Cardiac muscle cell (in vitro differentiated cells and primary cell): ENCODE measurements at regions not wholly inside any gene's neighbourhood (a gene's known extent, or its start where the extent isn't known, plus 50 kb on each side); places are given as distances from the start of the nearest gene placed in this dataset.

Source experiments
- DNase-seq, 2 donors: peaks; one replicate each; pipeline versions ENCODE4 v3.0.0 to v3.0.0-alpha.2; 2010 to 2017; ENCODE audit warnings: low read depth in 1 of 2, low spot score in 1 of 2
- H3K27ac ChIP-seq: fragments of 200-600 bp; sonication (generic); 2 replicates; pipeline ENCODE4 v1.5.1; 2016
- H3K27me3 ChIP-seq: fragments of 200-600 bp; sonication (generic); 2 replicates; pipeline ENCODE4 v1.6.0; 2016; ENCODE audit warnings: control low read depth
- H3K36me3 ChIP-seq: fragments of 200-600 bp; sonication (generic); 2 replicates; pipeline ENCODE4 v1.5.1; 2016; ENCODE audit warnings: control low read depth
- H3K4me1 ChIP-seq: fragments of 200-600 bp; sonication (generic); 2 replicates; pipeline ENCODE4 v1.8.1; 2017; ENCODE audit warnings: low read depth, mild to moderate bottlenecking, mixed run types
- H3K4me3 ChIP-seq: fragments of 200-600 bp; sonication (generic); 2 replicates; pipeline ENCODE4 v1.5.1; 2016; ENCODE audit warnings: mild to moderate bottlenecking
- H3K9me3 ChIP-seq: fragments of 200-600 bp; sonication (generic); 2 replicates; pipeline ENCODE4 v1.5.1; 2017; ENCODE audit warnings: low read depth, mild to moderate bottlenecking, control low read depth
- CTCF ChIP-seq: IDR thresholded peaks from 2 replicates; pipeline ENCODE4 v1.5.1; 2012; ENCODE audit warnings: low read depth, mild to moderate bottlenecking, low read length

- Histone ChIP-seq H3K4me1 (no peaks in the 10 kb centered on the region), H3K27ac (no peak overlapping the region), H3K36me3 (no peaks in the 10 kb centered on the region), H3K9me3 (no peaks in the 10 kb centered on the region), H3K4me3 (no peak overlapping the region), H3K27me3 (no peaks in the 10 kb centered on the region)
- TF ChIP-seq CTCF, result no peak
- DNase-seq, result peak in 1 of 2 donors; percentile 23
Measured at GRCh38 chr3:145383416-145383815, 777.6 kb downstream of the PLOD2 start.

GRCh38 chr3:145384307-145384706, 776.7 kb downstream of the PLOD2 start:
- no peak overlapping the region for H3K4me3 ChIP-seq
- H3K27me3 ChIP-seq, result no peaks in the 10 kb centered on the region
- H3K36me3 ChIP-seq, result no peaks in the 10 kb centered on the region
- H3K4me1 ChIP-seq, result no peaks in the 10 kb centered on the region
- no peak overlapping the region for H3K27ac ChIP-seq
- no peak for TF ChIP-seq CTCF
- DNase-seq, result no peak
- H3K9me3 ChIP-seq, result no peaks in the 10 kb centered on the region

GRCh38 chr3:145387211-145387610, 773.8 kb downstream of the PLOD2 start:
- no peak for TF ChIP-seq CTCF
- no peak for DNase-seq
- no peak overlapping the region for H3K27ac ChIP-seq
- no peaks in the 10 kb centered on the region for H3K27me3 ChIP-seq
- H3K36me3 ChIP-seq, result no peaks in the 10 kb centered on the region
- H3K9me3 ChIP-seq, result no peaks in the 10 kb centered on the region
- no peak overlapping the region for H3K4me3 ChIP-seq
- no peaks in the 10 kb centered on the region for H3K4me1 ChIP-seq

- Histone ChIP-seq H3K9me3 (no peaks in the 10 kb centered on the region), H3K4me3 (no peak overlapping the region), H3K27me3 (no peaks in the 10 kb centered on the region), H3K36me3 (no peaks in the 10 kb centered on the region), H3K4me1 (no peaks in the 10 kb centered on the region), H3K27ac (no peak overlapping the region)
- no peak for TF ChIP-seq CTCF
- no peak for DNase-seq
Measured at GRCh38 chr3:145395421-145395820, 765.6 kb downstream of the PLOD2 start.

DNA sequence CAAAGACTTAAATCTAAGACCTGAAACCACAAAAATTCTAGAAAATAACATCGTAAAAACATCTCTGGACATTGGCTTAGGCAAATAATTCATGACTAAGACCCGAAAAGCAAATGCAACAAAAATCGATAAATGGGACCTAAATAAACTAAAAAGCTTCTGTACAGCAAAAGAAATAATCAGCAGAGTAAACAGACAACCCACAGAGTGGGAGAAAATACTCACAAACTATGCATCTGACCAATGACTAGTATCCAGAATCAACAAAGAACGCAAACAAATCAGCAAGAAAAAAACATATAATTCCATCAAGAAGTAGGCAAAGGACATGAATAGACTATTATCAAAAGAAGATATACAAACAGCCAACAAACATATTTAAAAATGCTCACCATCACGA, 749.4 kb downstream of the PLOD2 start:
- Histone ChIP-seq H3K4me1 (no peaks in the 10 kb centered on the region), H3K27ac (no peak overlapping the region), H3K4me3 (no peak overlapping the region), H3K36me3 (no peaks in the 10 kb centered on the region), H3K9me3 (no peaks in the 10 kb centered on the region), H3K27me3 (no peaks in the 10 kb centered on the region)
- no peak for DNase-seq
- no peak for TF ChIP-seq CTCF

GRCh38 chr3:145417678-145418077, 743.3 kb downstream of the PLOD2 start:
- H3K36me3 ChIP-seq, result no peaks in the 10 kb centered on the region
- DNase-seq, result no peak
- TF ChIP-seq CTCF, result no peak

More at GRCh38 chr3:145417678-145418077, 743.3 kb downstream of the PLOD2 start:
- Histone ChIP-seq H3K4me3 (no peak overlapping the region), H3K4me1 (no peaks in the 10 kb centered on the region), H3K9me3 (no peaks in the 10 kb centered on the region), H3K27me3 (no peaks in the 10 kb centered on the region), H3K27ac (no peak overlapping the region)
